ENCODE measurements at regions not wholly inside any gene's neighbourhood (a gene's known extent, or its start where the extent isn't known, plus 50 kb on each side); places are given as distances from the start of the nearest gene placed in this dataset.

- TF ChIP-seq PATZ1 (CRISPR knock-in tag; IDR thresholded peaks at IDR 0.05; ENCODE audit: borderline replicate concordance) (no peak), CREB5 (CRISPR knock-in tag; IDR thresholded peaks at IDR 0.05; ENCODE audit: low read depth) (no peak), ZFP30 (CRISPR knock-in tag; IDR thresholded peaks at IDR 0.05) (no peak), TCF4 (CRISPR knock-in tag; IDR thresholded peaks at IDR 0.05; ENCODE audit: borderline replicate concordance) (no peak), RARB (CRISPR knock-in tag; IDR thresholded peaks at IDR 0.05) (no peak), OSR1 (CRISPR knock-in tag; IDR thresholded peaks at IDR 0.05) (no peak), ZNF565 (CRISPR knock-in tag; conservative IDR thresholded peaks at IDR 0.05; ENCODE audit: low read depth) (no peak)
Measured at GRCh38 chr4:138911909-138912703, 103.5 kb upstream of the NOCT start.

Measured in SK-N-SH treated with all-trans-retinoic acid at 6 μM for 48 hours (cell line).